Large intestine (tissue), 3 donors: ENCODE measurements at regions not wholly inside any gene's neighbourhood (a gene's known extent, or its start where the extent isn't known, plus 50 kb on each side); places are given as distances from the start of the nearest gene placed in this dataset.
"Not testable (repeated sequence)": the region's sequence is repeated elsewhere in the genome, so short reads cannot be mapped to it uniquely, and the experiment has no call there.

Experiments
- DNase-seq, 2 donors: peaks; one replicate each; pipeline versions ENCODE4 v3.0.0 to v3.0.0-alpha.2; 2013
- H3K27ac ChIP-seq: one replicate; pipeline ENCODE4 v1.5.1; 2013; ENCODE audit warnings: low read length
- H3K27me3 ChIP-seq: 2 replicates; pipeline ENCODE4 v1.6.1; 2013; ENCODE audit warnings: low read length; ENCODE audit not compliant: control insufficient read depth, insufficient read depth
- H3K36me3 ChIP-seq: 2 replicates; pipeline ENCODE4 v1.6.1; 2013; ENCODE audit warnings: low read length; ENCODE audit not compliant: control insufficient read depth, insufficient read depth
- H3K4me1 ChIP-seq: one replicate; pipeline ENCODE4 v1.6.1; 2013; ENCODE audit warnings: low read length; ENCODE audit not compliant: control insufficient read depth, insufficient read depth
- H3K4me3 ChIP-seq: one replicate; pipeline ENCODE4 v1.5.1; 2013; ENCODE audit warnings: low read length
- H3K9me3 ChIP-seq: one replicate; pipeline ENCODE4 v1.6.1; 2013; ENCODE audit warnings: mild to moderate bottlenecking, low read depth, low read length, moderate library complexity; ENCODE audit not compliant: control insufficient read depth
- WGBS: methylation state at CpG from one replicate; pipeline ENCODE4 v1.1.5; 2013; ENCODE audit warnings: low lambda C conversion rate; ENCODE audit not compliant: insufficient coverage; 5-methylcytosine and 5-hydroxymethylcytosine counted together

DNA sequence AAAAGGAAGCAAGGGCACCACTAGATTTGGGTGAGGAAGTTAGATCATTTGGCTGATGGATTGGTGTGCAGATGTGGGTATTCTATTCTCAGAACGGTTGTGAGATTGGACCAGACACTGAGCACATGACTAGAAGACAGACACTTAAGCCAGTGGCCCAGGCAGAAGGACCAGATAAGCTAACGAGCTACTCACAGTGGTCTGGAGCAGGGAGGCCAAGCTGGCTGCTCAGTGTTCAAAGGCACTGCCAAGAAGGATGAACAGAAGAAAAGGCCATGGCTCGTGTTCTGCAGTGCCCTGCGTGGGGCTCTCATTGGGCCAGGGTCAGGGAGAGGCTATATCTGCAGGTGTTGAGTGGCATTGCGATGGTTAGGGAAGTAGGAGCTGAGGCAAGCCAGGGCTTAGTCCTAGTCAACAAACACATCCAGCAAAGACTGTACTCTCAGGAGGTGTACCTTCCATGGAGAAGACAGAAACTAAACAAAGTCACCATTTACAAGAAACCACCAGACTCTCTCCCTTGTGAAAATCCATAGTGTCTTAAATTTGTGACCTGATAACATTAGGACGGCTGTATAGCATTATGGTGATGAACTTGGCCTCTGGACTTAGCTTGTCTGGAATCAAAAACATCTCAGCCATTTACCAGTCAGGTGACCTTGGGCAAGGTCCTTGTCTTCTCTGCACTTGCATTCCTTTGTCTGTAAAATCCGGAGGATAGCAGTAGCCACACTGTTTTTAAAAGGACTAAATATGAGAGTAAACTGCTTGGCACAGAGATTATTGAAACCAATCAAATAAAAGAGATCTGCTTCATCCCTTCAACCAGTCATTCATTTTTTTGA is 274.5 kb downstream of the SIPA1L2 start:
- no peak overlapping the region for H3K4me3 ChIP-seq
- no peak overlapping the region for H3K27ac ChIP-seq
- WGBS = no CpG with 5 or more reads among the region's 7 CpGs
- no peaks in the 10 kb centered on the region for H3K9me3 ChIP-seq
- no peaks in the 10 kb centered on the region for H3K4me1 ChIP-seq
- peaks cover 15% of the 10 kb centered on the region for H3K27me3 ChIP-seq
- no peaks in the 10 kb centered on the region for H3K36me3 ChIP-seq
- DNase-seq = peak; percentile 23

DNA sequence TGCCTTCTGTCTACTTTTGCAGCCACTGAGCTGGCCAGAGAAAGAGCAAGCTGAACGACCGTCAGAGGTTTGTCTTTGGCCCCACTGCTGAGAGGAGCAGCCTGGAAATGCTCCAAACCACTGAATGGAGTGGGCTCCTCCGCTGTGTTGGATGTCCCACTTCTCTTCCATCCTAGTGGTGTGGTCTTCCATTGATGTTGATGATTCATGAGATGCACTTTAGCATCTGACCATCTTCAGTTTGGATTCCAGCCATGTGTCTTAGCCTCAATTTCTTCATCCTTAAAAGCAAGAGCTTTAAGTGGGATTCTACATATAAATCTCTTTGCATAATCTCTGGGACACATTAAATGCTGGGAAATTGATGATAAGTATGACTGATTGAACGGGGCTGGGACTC is 276.9 kb downstream of the SIPA1L2 start:
- H3K4me3 ChIP-seq = no peak overlapping the region
- peaks cover 10% of the 10 kb centered on the region for H3K27me3 ChIP-seq
- no peaks in the 10 kb centered on the region for H3K9me3 ChIP-seq
- no peak overlapping the region for H3K27ac ChIP-seq
- H3K4me1 ChIP-seq = no peaks in the 10 kb centered on the region
- no CpG with 5 or more reads among the region's 4 CpGs for WGBS
- DNase-seq = peak; percentile 26 to 44
- H3K36me3 ChIP-seq = no peaks in the 10 kb centered on the region

DNA sequence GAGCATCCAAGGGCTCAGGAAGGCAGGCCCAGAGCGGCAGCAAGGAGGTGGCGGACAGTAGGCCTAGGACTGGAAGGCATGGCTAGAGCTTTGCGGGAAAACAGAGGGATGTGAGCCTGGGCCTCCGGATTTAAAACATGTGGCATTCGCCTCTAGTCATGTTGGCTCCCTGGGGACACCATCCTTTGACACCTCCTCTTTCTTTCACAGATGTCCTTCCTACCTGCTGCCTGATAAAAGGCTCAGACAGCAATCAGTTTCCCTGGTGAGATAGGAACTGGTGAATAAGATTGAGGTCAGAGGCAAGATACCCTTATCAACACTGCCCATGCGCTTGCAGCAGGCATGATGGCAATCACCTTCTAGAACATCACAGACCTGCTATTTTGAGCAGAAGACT is 277.6 kb downstream of the SIPA1L2 start:
- no peak overlapping the region for H3K4me3 ChIP-seq
- peaks cover 8% of the 10 kb centered on the region for H3K27me3 ChIP-seq
- no peaks in the 10 kb centered on the region for H3K9me3 ChIP-seq
- no peak for DNase-seq
- no peaks in the 10 kb centered on the region for H3K36me3 ChIP-seq
- H3K4me1 ChIP-seq = no peaks in the 10 kb centered on the region
- H3K27ac ChIP-seq = no peak overlapping the region
- WGBS = no CpG with 5 or more reads among the region's 6 CpGs

DNA sequence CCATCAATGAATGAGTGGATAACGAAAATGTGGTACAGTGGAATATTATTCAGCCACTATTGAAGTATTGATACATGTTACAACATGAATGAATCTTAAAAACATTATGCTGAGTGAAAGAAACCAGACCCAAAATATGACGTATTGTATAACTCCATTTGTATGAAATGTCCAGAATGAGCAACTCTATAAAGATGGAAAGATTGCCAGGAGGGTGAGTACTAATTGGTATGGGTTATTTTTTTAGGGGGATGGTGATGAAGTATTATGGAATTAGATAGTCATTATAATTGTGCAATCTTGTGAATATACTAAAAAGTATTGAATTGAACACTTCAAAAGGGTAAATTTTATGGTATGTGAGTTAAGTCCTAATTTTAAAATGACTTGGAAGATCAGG is 278.6 kb downstream of the SIPA1L2 start:
- Histone ChIP-seq H3K9me3 (no peaks in the 10 kb centered on the region), H3K27me3 (peaks cover 6% of the 10 kb centered on the region), H3K36me3 (no peaks in the 10 kb centered on the region), H3K4me3 (no peak overlapping the region), H3K27ac (no peak overlapping the region), H3K4me1 (no peaks in the 10 kb centered on the region)
- 91% methylated on average over 1 of the region's 2 CpGs for WGBS
- DNase-seq = no peak

DNA sequence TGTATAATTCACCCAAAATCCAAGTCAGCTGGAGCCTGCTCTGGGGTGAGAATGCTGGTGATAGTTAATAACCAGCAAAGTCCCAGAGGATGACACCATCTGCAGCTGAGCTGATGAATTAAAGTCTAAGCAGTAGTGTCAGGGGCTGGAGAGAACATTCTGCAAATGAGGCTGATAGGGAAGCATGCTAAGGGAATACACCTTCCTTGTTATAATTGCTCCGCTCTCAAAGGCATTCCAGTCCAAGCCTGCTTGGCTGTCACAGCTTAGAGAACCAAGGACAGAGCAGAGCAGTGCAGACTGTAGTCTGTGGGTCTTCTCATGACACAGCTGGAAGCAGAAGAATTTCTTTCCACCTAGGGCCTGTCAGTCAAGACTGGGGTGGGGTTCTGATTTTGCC is 283.1 kb downstream of the SIPA1L2 start:
- DNase-seq = no peak

DNA sequence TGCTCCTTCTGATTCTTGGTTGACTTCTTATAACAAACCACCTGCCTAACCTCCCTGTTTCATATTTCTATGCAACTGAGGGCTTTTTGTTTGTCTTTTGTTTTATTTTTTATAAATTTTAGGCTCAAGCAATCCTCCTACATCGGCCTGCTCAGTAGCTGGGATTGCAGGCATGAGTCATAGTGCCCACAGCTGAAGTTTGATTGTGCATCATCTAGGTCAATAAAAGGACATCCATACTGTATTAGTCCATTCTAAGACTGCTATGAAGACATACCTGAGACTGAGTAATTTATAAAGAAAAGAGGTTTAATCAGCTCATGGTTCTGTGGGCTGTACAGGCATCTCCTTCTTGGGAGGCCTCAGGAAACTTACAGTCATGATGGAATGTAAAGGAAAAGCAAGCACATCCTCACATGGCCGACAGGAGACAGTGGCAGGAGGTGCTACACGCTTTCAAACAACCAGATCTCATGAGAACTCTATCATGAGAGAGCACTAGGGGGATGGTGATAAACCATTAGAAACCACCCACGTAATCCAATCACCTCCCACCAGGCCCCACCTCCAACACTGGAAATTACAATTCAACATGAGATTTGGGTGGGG is 285.0 kb downstream of the SIPA1L2 start:
- Histone ChIP-seq H3K27me3 (peaks cover 3% of the 10 kb centered on the region), H3K27ac (no peak overlapping the region), H3K4me1 (no peaks in the 10 kb centered on the region), H3K36me3 (no peaks in the 10 kb centered on the region), H3K9me3 (no peaks in the 10 kb centered on the region), H3K4me3 (no peak overlapping the region)
- 100% methylated on average over 1 of the region's 4 CpGs for WGBS
- no peak for DNase-seq

More for the DNA sequence above, 283.1 kb downstream of the SIPA1L2 start:
- Histone ChIP-seq H3K9me3 (no peaks in the 10 kb centered on the region), H3K4me3 (no peak overlapping the region), H3K36me3 (no peaks in the 10 kb centered on the region), H3K4me1 (no peaks in the 10 kb centered on the region), H3K27ac (no peak overlapping the region), H3K27me3 (peaks cover 3% of the 10 kb centered on the region)
- WGBS = no CpG with 5 or more reads among the region's 1 CpG

DNA sequence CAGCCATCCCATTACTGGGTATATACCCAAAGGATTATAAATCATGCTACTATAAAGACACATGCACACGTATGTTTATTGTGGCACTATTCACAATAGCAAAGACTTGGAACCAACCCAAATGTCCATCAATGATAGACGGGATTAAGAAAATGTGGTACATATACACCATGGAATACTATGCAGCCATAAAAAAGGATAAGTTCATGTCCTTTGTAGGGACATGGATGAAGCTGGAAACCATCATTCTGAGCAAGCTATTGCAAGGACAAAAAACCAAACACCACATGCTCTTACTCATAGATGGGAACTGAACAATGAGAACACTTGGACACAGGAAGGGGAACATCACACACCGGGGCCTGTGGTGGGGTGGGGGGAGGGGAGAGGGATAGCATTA is 285.7 kb downstream of the SIPA1L2 start:
- H3K4me1 ChIP-seq, H3K27ac ChIP-seq, H3K4me3 ChIP-seq, H3K36me3 ChIP-seq, H3K27me3 ChIP-seq, DNase-seq, H3K9me3 ChIP-seq: not testable (repeated sequence)
- no CpG with 5 or more reads among the region's 3 CpGs for WGBS

DNA sequence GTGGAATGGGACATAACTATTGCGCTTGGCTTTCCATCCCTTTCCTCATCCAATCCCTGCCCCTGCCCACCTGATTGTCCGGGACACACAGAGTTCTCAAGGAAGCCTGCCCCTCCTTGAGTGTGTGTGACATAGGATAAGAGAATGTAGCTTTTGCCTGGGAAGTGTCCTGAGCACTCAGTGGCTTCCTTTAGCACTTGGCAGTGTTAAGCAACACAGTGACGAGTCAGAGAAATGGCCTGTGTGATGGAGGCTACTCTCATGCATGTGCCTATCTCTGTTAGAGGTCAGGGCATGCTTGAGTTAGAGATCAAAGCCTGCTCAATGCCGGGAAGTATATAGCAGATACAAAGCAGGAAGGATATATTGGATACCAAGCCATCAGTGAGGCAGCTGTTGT is 289.5 kb downstream of the SIPA1L2 start:
- Histone ChIP-seq H3K9me3 (no peaks in the 10 kb centered on the region), H3K27me3 (no peaks in the 10 kb centered on the region), H3K27ac (no peak overlapping the region), H3K4me3 (no peak overlapping the region), H3K36me3 (no peaks in the 10 kb centered on the region), H3K4me1 (no peaks in the 10 kb centered on the region)
- WGBS = 90% methylated on average over 2 of the region's 4 CpGs
- DNase-seq = no peak

DNA sequence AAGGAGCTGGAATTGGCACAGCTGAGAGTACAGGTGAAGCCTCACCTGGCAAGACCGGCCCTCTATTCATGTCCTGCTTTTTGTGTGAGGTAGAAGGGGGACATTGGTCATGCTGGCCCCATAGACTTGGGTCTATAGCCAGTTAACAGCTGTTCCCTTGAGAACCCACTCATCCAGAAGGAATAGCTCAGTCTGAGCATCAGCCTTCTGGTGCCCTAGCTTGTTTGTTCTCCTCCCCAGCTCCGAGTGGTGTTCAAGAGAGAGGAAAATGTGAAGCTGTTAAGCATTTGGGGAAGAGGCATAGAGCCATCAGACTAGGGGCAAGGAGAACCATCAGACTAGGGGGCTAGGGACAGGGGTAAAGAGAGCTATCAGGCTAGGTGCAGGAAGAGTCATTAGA is 290.9 kb downstream of the SIPA1L2 start:
- no peaks in the 10 kb centered on the region for H3K9me3 ChIP-seq
- H3K36me3 ChIP-seq = no peaks in the 10 kb centered on the region
- no peaks in the 10 kb centered on the region for H3K27me3 ChIP-seq
- DNase-seq = no peak
- no peak overlapping the region for H3K27ac ChIP-seq
- H3K4me3 ChIP-seq = no peak overlapping the region
- no CpG with 5 or more reads among the region's 2 CpGs for WGBS
- no peaks in the 10 kb centered on the region for H3K4me1 ChIP-seq

DNA sequence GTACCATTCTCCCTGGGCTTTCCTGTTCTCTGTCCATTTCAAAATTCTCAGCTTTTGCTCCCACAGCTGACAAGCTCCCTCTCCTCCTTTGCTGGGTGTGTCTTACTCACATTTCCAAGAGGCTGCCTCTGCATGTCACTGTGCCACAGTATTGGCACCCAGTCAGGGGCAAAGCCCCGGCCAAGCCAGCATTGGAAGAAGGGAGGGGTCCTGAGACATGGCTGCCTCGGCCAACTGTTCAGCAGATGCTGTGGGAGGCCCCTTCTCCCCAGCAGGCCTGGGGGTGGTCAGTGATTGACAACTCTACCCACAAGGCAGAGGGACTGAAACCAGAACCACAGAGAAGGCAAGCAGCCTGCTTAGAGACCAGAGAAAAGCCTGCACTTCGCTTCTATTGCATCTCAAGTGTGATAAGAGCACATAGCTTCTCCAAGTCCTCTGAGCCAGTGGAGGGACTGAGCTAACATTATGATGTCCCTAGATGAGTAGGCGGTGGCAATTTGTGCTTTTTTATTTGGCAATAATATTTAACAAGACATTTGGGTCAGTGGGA is 294.1 kb downstream of the SIPA1L2 start:
- Histone ChIP-seq H3K4me3 (no peak overlapping the region), H3K36me3 (no peaks in the 10 kb centered on the region), H3K4me1 (no peaks in the 10 kb centered on the region), H3K27me3 (no peaks in the 10 kb centered on the region), H3K9me3 (no peaks in the 10 kb centered on the region), H3K27ac (no peak overlapping the region)
- DNase-seq = no peak
- WGBS = no CpG with 5 or more reads among the region's 4 CpGs
